ENCODE measurements at regions not wholly inside any gene's neighbourhood (a gene's known extent, or its start where the extent isn't known, plus 50 kb on each side); places are given as distances from the start of the nearest gene placed in this dataset.

GRCh38 chr1:29958271-29958670 is 721.9 kb downstream of the PTPRU start:
- intact Hi-C loops (cut with DNase I; ENCODE audit: low total_unique reads): no loop called here
- ATAC-seq: no peak
- peaks cover 5 to 12% (median 8%) of the 10 kb centered on the region in 3 donors for H3K27me3 ChIP-seq
- no peak overlapping the region for H3K27ac ChIP-seq
- no peaks in the 10 kb centered on the region for H3K36me3 ChIP-seq
- no peak overlapping the region for H3K4me3 ChIP-seq
- TF ChIP-seq CTCF (IDR thresholded peaks at IDR 0.05 in 4 of 5, conservative IDR thresholded peaks at IDR 0.05 in 1 of 5) (no peak), POLR2A (IDR thresholded peaks at IDR 0.05) (no peak)
- in situ Hi-C loops (cut with MboI; ENCODE audit: low sequenced_read_pairs in 4 of 4): no loop called here
- H3K4me1 ChIP-seq: no peaks in the 10 kb centered on the region
- no peak for DNase-seq
- H3K9me3 ChIP-seq: no peaks in the 10 kb centered on the region

GRCh38 chr1:29956349-29957030 is 720.2 kb downstream of the PTPRU start:
- TF ChIP-seq POLR2A (IDR thresholded peaks at IDR 0.05) (no peak), CTCF (IDR thresholded peaks at IDR 0.05 in 4 of 5, conservative IDR thresholded peaks at IDR 0.05 in 1 of 5) (no peak)
- H3K9me3 ChIP-seq: no peaks in the 10 kb centered on the region
- peaks cover 2 to 10% (median 3%) of the 10 kb centered on the region in 3 donors for H3K27me3 ChIP-seq
- ATAC-seq (no peak), DNase-seq (no peak)
- intact Hi-C loops (cut with DNase I; ENCODE audit: low total_unique reads) (no loop called here), in situ Hi-C loops (cut with MboI; ENCODE audit: low sequenced_read_pairs in 4 of 4) (no loop called here)
- no peak overlapping the region for H3K27ac ChIP-seq
- no peaks in the 10 kb centered on the region for H3K36me3 ChIP-seq
- no peak overlapping the region for H3K4me3 ChIP-seq
- H3K4me1 ChIP-seq: no peaks in the 10 kb centered on the region

GRCh38 chr1:29954591-29954990 is 718.3 kb downstream of the PTPRU start:
- in situ Hi-C loops (cut with MboI; ENCODE audit: low sequenced_read_pairs in 4 of 4) (no loop called here), intact Hi-C loops (cut with DNase I; ENCODE audit: low total_unique reads) (no loop called here)
- H3K4me3 ChIP-seq: no peak overlapping the region
- no peaks in the 10 kb centered on the region for H3K36me3 ChIP-seq
- no peaks in the 10 kb centered on the region for H3K27me3 ChIP-seq
- no peak for DNase-seq
- TF ChIP-seq POLR2A (IDR thresholded peaks at IDR 0.05) (no peak), CTCF (IDR thresholded peaks at IDR 0.05 in 4 of 5, conservative IDR thresholded peaks at IDR 0.05 in 1 of 5) (no peak)
- no peaks in the 10 kb centered on the region for H3K9me3 ChIP-seq
- no peak for ATAC-seq
- H3K27ac ChIP-seq: no peak overlapping the region
- no peaks in the 10 kb centered on the region for H3K4me1 ChIP-seq

- TF ChIP-seq POLR2A (IDR thresholded peaks at IDR 0.05): no peak
- no peak for TF ChIP-seq CTCF (IDR thresholded peaks at IDR 0.05 in 4 of 5, conservative IDR thresholded peaks at IDR 0.05 in 1 of 5)
- intact Hi-C loops (cut with DNase I; ENCODE audit: low total_unique reads): no loop called here
- Histone ChIP-seq H3K27me3 (no peaks in the 10 kb centered on the region), H3K27ac (no peak overlapping the region), H3K9me3 (no peaks in the 10 kb centered on the region), H3K36me3 (no peaks in the 10 kb centered on the region), H3K4me1 (no peaks in the 10 kb centered on the region), H3K4me3 (no peak overlapping the region)
- ATAC-seq: no peak
- no peak for DNase-seq
- in situ Hi-C loops (cut with MboI; ENCODE audit: low sequenced_read_pairs in 4 of 4): no loop called here
Observed at GRCh38 chr1:29953961-29954360, 717.6 kb downstream of the PTPRU start.

- ATAC-seq: no peak
- no peaks in the 10 kb centered on the region for H3K27me3 ChIP-seq
Observed at GRCh38 chr1:29949676-29950075, 713.4 kb downstream of the PTPRU start.

More at GRCh38 chr1:29949676-29950075, 713.4 kb downstream of the PTPRU start:
- H3K27ac ChIP-seq: no peak overlapping the region
- no peaks in the 10 kb centered on the region for H3K4me1 ChIP-seq
- no peak for DNase-seq
- no peak overlapping the region for H3K4me3 ChIP-seq
- H3K9me3 ChIP-seq: no peaks in the 10 kb centered on the region
- H3K36me3 ChIP-seq: no peaks in the 10 kb centered on the region
- no peak for TF ChIP-seq CTCF (IDR thresholded peaks at IDR 0.05 in 4 of 5, conservative IDR thresholded peaks at IDR 0.05 in 1 of 5)
- in situ Hi-C loops (cut with MboI; ENCODE audit: low sequenced_read_pairs in 4 of 4): no loop called here
- intact Hi-C loops (cut with DNase I; ENCODE audit: low total_unique reads): no loop called here

All from gastrocnemius medialis (tissue), 4 donors.